GM21390 (cell line): ENCODE measurements at regions not wholly inside any gene's neighbourhood (a gene's known extent, or its start where the extent isn't known, plus 50 kb on each side); places are given as distances from the start of the nearest gene placed in this dataset.
A peak's percentile ranks its signal among the peaks of the same experiment; 100 is the strongest.
"Not testable (repeated sequence)": the region's sequence is repeated elsewhere in the genome, so short reads cannot be mapped to it uniquely, and the experiment has no call there.

Experiments used
- ATAC-seq: cut with Tn5 transposase; IDR thresholded peaks from one replicate; pipeline ENCODE4 v1.9.1; 2021; ENCODE audit not compliant: unreplicated experiment

GRCh38 chr1:208977012-208977411 lies 606.5 kb upstream of the CAMK1G start:
- no peak for ATAC-seq

- ATAC-seq = no peak
Observed at GRCh38 chr1:208977638-208978256, 605.8 kb upstream of the CAMK1G start.

GRCh38 chr1:208979776-208980175 lies 603.7 kb upstream of the CAMK1G start:
- no peak for ATAC-seq

- ATAC-seq = no peak
Observed at GRCh38 chr1:208980605-208981004, 602.9 kb upstream of the CAMK1G start.

- ATAC-seq = no peak
Observed at GRCh38 chr1:208985231-208985630, 598.3 kb upstream of the CAMK1G start.

GRCh38 chr1:208988811-208989222 lies 594.7 kb upstream of the CAMK1G start:
- ATAC-seq = peak; percentile 99

GRCh38 chr1:208990456-208990855 lies 593.1 kb upstream of the CAMK1G start:
- no peak for ATAC-seq

- not testable (repeated sequence) for ATAC-seq
Observed at GRCh38 chr1:208997053-208997452, 586.5 kb upstream of the CAMK1G start.

- ATAC-seq = no peak
Observed at GRCh38 chr1:208997726-208998312, 585.7 kb upstream of the CAMK1G start.

GRCh38 chr1:209008586-209008985 lies 574.9 kb upstream of the CAMK1G start:
- no peak for ATAC-seq

GRCh38 chr1:209010475-209011230 lies 572.9 kb upstream of the CAMK1G start:
- no peak for ATAC-seq

- no peak for ATAC-seq
Observed at GRCh38 chr1:209012443-209013196, 570.9 kb upstream of the CAMK1G start.

- no peak for ATAC-seq
Observed at GRCh38 chr1:209015092-209015491, 568.4 kb upstream of the CAMK1G start.

- no peak for ATAC-seq
Observed at GRCh38 chr1:209021622-209022021, 561.9 kb upstream of the CAMK1G start.

- ATAC-seq = no peak
Observed at GRCh38 chr1:209023790-209024189, 559.7 kb upstream of the CAMK1G start.

GRCh38 chr1:209029737-209030136 lies 553.8 kb upstream of the CAMK1G start:
- ATAC-seq = no peak

- no peak for ATAC-seq
Observed at GRCh38 chr1:209030454-209031167, 552.9 kb upstream of the CAMK1G start.

- no peak for ATAC-seq
Observed at GRCh38 chr1:209037064-209037463, 546.5 kb upstream of the CAMK1G start.

- no peak for ATAC-seq
Observed at GRCh38 chr1:209038316-209038715, 545.2 kb upstream of the CAMK1G start.

GRCh38 chr1:209038735-209039134 lies 544.8 kb upstream of the CAMK1G start:
- ATAC-seq = no peak

GRCh38 chr1:209040351-209040750 lies 543.2 kb upstream of the CAMK1G start:
- ATAC-seq = no peak
